GM12878 (cell line): ENCODE measurements at regions not wholly inside any gene's neighbourhood (a gene's known extent, or its start where the extent isn't known, plus 50 kb on each side); places are given as distances from the start of the nearest gene placed in this dataset.

Experiments
- CBX3 ChIP-seq: fragments of 200-600 bp; sonication (generic); IDR thresholded peaks from 2 replicates; pipeline ENCODE4 v1.6.1; 2016; ENCODE audit warnings: low read depth, borderline replicate concordance
- CTCF ChIP-seq, 3 experiments: IDR thresholded peaks in 2 of 3; conservative IDR thresholded peaks in 1 of 3; 2 replicates each; pipeline ENCODE4 v1.5.1; 2011; ENCODE audit warnings: low read depth in 3 of 3, low read length in 3 of 3, mild to moderate bottlenecking in 3 of 3, control low read depth in 2 of 3, moderate library complexity in 2 of 3, inconsistent platforms in 1 of 3, mixed read lengths in 1 of 3; ENCODE audit not compliant: control insufficient read depth in 2 of 3, insufficient read depth in 1 of 3; ENCODE audit errors: extremely low read depth in 1 of 3
- EP300 ChIP-seq, 2 experiments: fragments of 150-350 bp in 1 of 2; IDR thresholded peaks; 2 replicates each; pipeline ENCODE4 v1.6.1; 2011 to 2012; ENCODE audit warnings: low read depth in 2 of 2, low read length in 2 of 2, borderline replicate concordance in 1 of 2, improper control_type of control experiment in 1 of 2, inconsistent platforms in 1 of 2; ENCODE audit not compliant: control insufficient read depth in 1 of 2
- MYC ChIP-seq: IDR thresholded peaks from 2 replicates; pipeline ENCODE4 v1.6.1; 2011; ENCODE audit warnings: mild to moderate bottlenecking, low read length, moderate library complexity, inconsistent platforms; ENCODE audit not compliant: insufficient read depth, insufficient replicate concordance, insufficient read length, severe bottlenecking
- PAX5 ChIP-seq: IDR thresholded peaks from 2 replicates; pipeline ENCODE4 v1.6.1; 2011; ENCODE audit warnings: low read depth, low read length, borderline replicate concordance
- PAX8 ChIP-seq: fragments of 450-650 bp; IDR thresholded peaks from 2 replicates; pipeline ENCODE4 v1.6.1; 2017; ENCODE audit warnings: mild to moderate bottlenecking, moderate library complexity
- POLR2A ChIP-seq: IDR thresholded peaks from 2 replicates; pipeline ENCODE4 v1.6.1; 2011; ENCODE audit warnings: low read depth, mild to moderate bottlenecking, low read length
- POLR2AphosphoS5 ChIP-seq: IDR thresholded peaks from 2 replicates; pipeline ENCODE4 v1.6.1; 2011; ENCODE audit warnings: mild to moderate bottlenecking, low read length, inconsistent platforms
- POU2F2 ChIP-seq: IDR thresholded peaks from 3 replicates; pipeline ENCODE4 v1.6.1; 2011; ENCODE audit warnings: low read depth, mild to moderate bottlenecking, low read length, borderline replicate concordance
- REST ChIP-seq: IDR thresholded peaks from 2 replicates; pipeline ENCODE4 v1.6.1; 2012; ENCODE audit warnings: mild to moderate bottlenecking, low read depth, low read length
- TARDBP ChIP-seq: IDR thresholded peaks from 2 replicates; pipeline ENCODE4 v1.6.1; 2016; ENCODE audit warnings: borderline replicate concordance
- TBL1XR1 ChIP-seq: IDR thresholded peaks from 2 replicates; pipeline ENCODE4 v1.6.1; 2012; ENCODE audit warnings: low read depth, low read length, improper control_type of control experiment
- TCF12 ChIP-seq: IDR thresholded peaks from 2 replicates; pipeline ENCODE4 v1.6.1; 2011; ENCODE audit warnings: low read depth, mild to moderate bottlenecking, low read length
- ZBTB33 ChIP-seq: fragments of 450-650 bp; IDR thresholded peaks from 2 replicates; pipeline ENCODE4 v1.6.1; 2017; ENCODE audit warnings: mild to moderate bottlenecking

- no peak for TF ChIP-seq TCF12
- TF ChIP-seq MYC = no peak
- TF ChIP-seq CTCF (IDR thresholded peaks at IDR 0.05 in 2 of 3, conservative IDR thresholded peaks at IDR 0.05 in 1 of 3; ENCODE audit: control insufficient read depth in 2 of 3, extremely low read depth in 1 of 3, insufficient read depth in 1 of 3, low read depth in 3 of 3, low read length in 3 of 3) = no peak
- TF ChIP-seq POLR2AphosphoS5 = no peak
- TF ChIP-seq POLR2A = no peak
- TF ChIP-seq PAX5 = no peak
- no peak for TF ChIP-seq EP300 (IDR thresholded peaks at IDR 0.05; ENCODE audit: borderline replicate concordance in 1 of 2, control insufficient read depth in 1 of 2, low read depth in 2 of 2, low read length in 2 of 2)
- TF ChIP-seq CBX3 = no peak
- TF ChIP-seq PAX8 = no peak
- no peak for TF ChIP-seq TARDBP
- TF ChIP-seq ZBTB33 = no peak
- no peak for TF ChIP-seq REST
- no peak for TF ChIP-seq TBL1XR1
- TF ChIP-seq POU2F2 = no peak
Measured at GRCh38 chr5:23419115-23419514, 88.3 kb upstream of the PRDM9 start.
